Liver (tissue), 3 donors: ENCODE measurements at regions not wholly inside any gene's neighbourhood (a gene's known extent, or its start where the extent isn't known, plus 50 kb on each side); places are given as distances from the start of the nearest gene placed in this dataset.

Experiments used
- JUND ChIP-seq, 2 donors: IDR thresholded peaks; 2 replicates each; pipeline ENCODE4 v1.6.1; 2016; ENCODE audit warnings: antibody characterized with exemption in 2 of 2
- SP1 ChIP-seq: IDR thresholded peaks from 2 replicates; pipeline ENCODE4 v1.6.1; 2018; ENCODE audit warnings: antibody characterized with exemption, mild to moderate bottlenecking
- TF ChIP-seq, protein P1 (sequence below): fragments of 150-350 bp; IDR thresholded peaks from 2 replicates; pipeline ENCODE4 v1.5.1; 2017; ENCODE audit warnings: improper control_type of control experiment, low read depth, low read length; ENCODE audit not compliant: missing input control
- donor health status: healthy.
- donor health status: healthy.

GRCh38 chr10:23581906-23582450 is 143.1 kb downstream of the OTUD1 start:
- TF ChIP-seq, protein P1, sequence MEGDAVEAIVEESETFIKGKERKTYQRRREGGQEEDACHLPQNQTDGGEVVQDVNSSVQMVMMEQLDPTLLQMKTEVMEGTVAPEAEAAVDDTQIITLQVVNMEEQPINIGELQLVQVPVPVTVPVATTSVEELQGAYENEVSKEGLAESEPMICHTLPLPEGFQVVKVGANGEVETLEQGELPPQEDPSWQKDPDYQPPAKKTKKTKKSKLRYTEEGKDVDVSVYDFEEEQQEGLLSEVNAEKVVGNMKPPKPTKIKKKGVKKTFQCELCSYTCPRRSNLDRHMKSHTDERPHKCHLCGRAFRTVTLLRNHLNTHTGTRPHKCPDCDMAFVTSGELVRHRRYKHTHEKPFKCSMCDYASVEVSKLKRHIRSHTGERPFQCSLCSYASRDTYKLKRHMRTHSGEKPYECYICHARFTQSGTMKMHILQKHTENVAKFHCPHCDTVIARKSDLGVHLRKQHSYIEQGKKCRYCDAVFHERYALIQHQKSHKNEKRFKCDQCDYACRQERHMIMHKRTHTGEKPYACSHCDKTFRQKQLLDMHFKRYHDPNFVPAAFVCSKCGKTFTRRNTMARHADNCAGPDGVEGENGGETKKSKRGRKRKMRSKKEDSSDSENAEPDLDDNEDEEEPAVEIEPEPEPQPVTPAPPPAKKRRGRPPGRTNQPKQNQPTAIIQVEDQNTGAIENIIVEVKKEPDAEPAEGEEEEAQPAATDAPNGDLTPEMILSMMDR, result no peak
- TF ChIP-seq SP1 (no peak), JUND (IDR thresholded peaks at IDR 0.05) (no peak)
